ENCODE measurements at regions not wholly inside any gene's neighbourhood (a gene's known extent, or its start where the extent isn't known, plus 50 kb on each side); places are given as distances from the start of the nearest gene placed in this dataset.

GRCh38 chr7:119761776-119762175 lies 511.2 kb upstream of the KCND2 start:
- H3K4me3 ChIP-seq (ENCODE audit: low read depth, low read length), result no peak overlapping the region
- TF ChIP-seq CTCF (IDR thresholded peaks at IDR 0.05; ENCODE audit: low read depth, low read length, missing control alignments), result no peak
- no peak for DNase-seq (ENCODE audit: low read depth)

- TF ChIP-seq CTCF (IDR thresholded peaks at IDR 0.05; ENCODE audit: low read depth, low read length, missing control alignments), result no peak
- DNase-seq (ENCODE audit: low read depth), result no peak
- H3K4me3 ChIP-seq (ENCODE audit: low read depth, low read length), result no peak overlapping the region
These were observed 490.7 kb upstream of the KCND2 start for GRCh38 chr7:119782286-119782685.

- H3K4me3 ChIP-seq (ENCODE audit: low read depth, low read length), result no peak overlapping the region
- DNase-seq (ENCODE audit: low read depth), result no peak
- TF ChIP-seq CTCF (IDR thresholded peaks at IDR 0.05; ENCODE audit: low read depth, low read length, missing control alignments), result no peak
These were observed 489.2 kb upstream of the KCND2 start for GRCh38 chr7:119783799-119784198.

- H3K4me3 ChIP-seq (ENCODE audit: low read depth, low read length), result no peak overlapping the region
- DNase-seq (ENCODE audit: low read depth), result no peak
- no peak for TF ChIP-seq CTCF (IDR thresholded peaks at IDR 0.05; ENCODE audit: low read depth, low read length, missing control alignments)
These were observed 470.8 kb upstream of the KCND2 start for GRCh38 chr7:119802147-119802546.

- no peak for DNase-seq (ENCODE audit: low read depth)
- no peak overlapping the region for H3K4me3 ChIP-seq (ENCODE audit: low read depth, low read length)
- TF ChIP-seq CTCF (IDR thresholded peaks at IDR 0.05; ENCODE audit: low read depth, low read length, missing control alignments), result no peak
These were observed 447.8 kb upstream of the KCND2 start for GRCh38 chr7:119825091-119825655.

- DNase-seq (ENCODE audit: low read depth), result no peak
- no peak for TF ChIP-seq CTCF (IDR thresholded peaks at IDR 0.05; ENCODE audit: low read depth, low read length, missing control alignments)
- H3K4me3 ChIP-seq (ENCODE audit: low read depth, low read length), result no peak overlapping the region
These were observed 446.4 kb upstream of the KCND2 start for GRCh38 chr7:119826547-119826946.

- no peak overlapping the region for H3K4me3 ChIP-seq (ENCODE audit: low read depth, low read length)
- DNase-seq (ENCODE audit: low read depth), result no peak
- no peak for TF ChIP-seq CTCF (IDR thresholded peaks at IDR 0.05; ENCODE audit: low read depth, low read length, missing control alignments)
These were observed 434.5 kb upstream of the KCND2 start for GRCh38 chr7:119838444-119838843.

Measured in GM12864 (cell line).